A549 (cell line): ENCODE measurements at regions not wholly inside any gene's neighbourhood (a gene's known extent, or its start where the extent isn't known, plus 50 kb on each side); places are given as distances from the start of the nearest gene placed in this dataset.

ENCODE experiments used
- CTCF ChIP-seq: fragments of >200 bp; sonication (Bioruptor Twin); formaldehyde crosslinking; IDR thresholded peaks from 3 replicates; pipeline ENCODE4 v1.5.1; 2016
- HDAC2 ChIP-seq: fragments of 200-600 bp; sonication (generic); IDR thresholded peaks from 2 replicates; pipeline ENCODE4 v1.6.1; 2016
- ZFP36 ChIP-seq: fragments of 450-650 bp; IDR thresholded peaks from 2 replicates; pipeline ENCODE4 v1.6.1; 2014; ENCODE audit warnings: borderline replicate concordance; ENCODE audit not compliant: partially characterized antibody

GRCh38 chr20:50460115-50460607 is 50.0 kb upstream of the PTPN1 start:
- TF ChIP-seq HDAC2 (no peak), CTCF (no peak), ZFP36 (no peak)
